ENCODE measurements at regions not wholly inside any gene's neighbourhood (a gene's known extent, or its start where the extent isn't known, plus 50 kb on each side); places are given as distances from the start of the nearest gene placed in this dataset.
"Not testable (repeated sequence)": the region's sequence is repeated elsewhere in the genome, so short reads cannot be mapped to it uniquely, and the experiment has no call there.

DNA sequence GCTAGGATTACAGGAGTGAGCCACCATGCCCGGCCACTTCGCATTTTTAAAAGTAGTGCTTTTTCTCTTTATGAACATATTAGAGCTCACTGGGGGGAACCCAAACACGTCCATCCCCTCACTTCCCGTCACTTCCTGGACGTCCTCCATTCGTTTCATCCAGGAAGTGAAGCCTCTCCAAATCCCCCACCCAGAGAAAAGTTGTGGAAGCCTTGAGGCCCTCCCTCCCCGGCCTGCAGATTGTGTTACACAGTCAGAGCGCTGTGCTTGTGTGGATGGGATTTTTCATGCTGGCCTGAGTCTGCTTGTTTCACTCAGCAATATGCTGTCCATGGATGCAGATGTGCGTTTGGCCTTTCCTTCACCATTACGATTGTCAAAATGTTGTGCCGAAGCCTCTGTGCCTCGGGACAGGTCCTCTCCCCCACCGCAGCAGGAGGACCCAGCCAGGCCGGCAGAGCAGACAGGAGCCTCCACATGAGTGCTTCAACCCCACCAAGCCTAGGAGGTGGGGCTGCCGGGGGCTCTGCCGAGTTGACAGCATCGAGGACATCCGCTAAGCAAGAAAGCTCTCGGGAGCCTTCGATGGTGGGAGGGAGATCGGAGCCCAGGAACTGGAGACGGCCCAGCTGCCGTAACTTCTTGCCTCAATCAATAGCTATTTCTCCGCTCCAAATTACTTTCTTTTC, 121.6 kb upstream of the PPP1R26 start:
- DNase-seq (ENCODE audit: low spot score) = no peak

DNA sequence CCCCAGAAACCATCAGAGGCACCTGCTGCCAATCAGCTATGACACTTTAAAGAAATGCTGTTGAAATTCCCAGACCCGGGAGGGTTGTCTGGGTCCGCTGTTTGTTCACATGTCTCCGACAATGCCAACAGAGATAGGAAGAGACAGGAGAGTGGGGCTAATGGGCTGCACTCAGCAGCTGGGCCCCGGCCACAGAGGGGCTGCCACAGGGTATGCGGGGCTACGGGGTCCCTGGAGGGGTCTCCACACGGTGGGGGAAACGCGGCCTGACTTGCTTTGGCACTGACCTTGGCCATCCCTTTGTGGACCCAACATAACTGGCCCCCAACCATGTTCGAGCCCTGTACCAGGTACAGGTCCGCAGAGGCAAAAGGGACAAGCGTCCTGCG, 121.0 kb upstream of the PPP1R26 start:
- no peak for DNase-seq (ENCODE audit: low spot score)

DNA sequence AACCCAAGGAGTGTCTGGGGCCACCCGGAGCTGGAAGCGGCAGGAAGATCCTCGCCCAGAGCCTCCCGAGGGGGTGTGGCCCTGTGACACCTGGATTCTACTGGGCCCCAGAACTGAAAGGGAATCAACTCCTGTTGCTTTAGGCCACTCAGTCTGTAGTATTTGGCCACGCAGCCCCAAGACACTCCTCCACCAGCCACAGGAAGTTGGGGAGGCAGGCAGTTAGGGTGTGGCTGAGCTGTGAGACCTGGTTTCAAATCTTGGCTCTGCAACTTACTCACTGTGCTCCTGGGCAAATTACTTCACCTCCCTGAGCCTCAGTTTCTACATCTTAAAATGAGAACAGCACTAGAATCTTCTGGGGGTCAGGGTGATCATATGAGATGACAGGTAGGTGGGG, 119.8 kb upstream of the PPP1R26 start:
- DNase-seq (ENCODE audit: low spot score) = no peak

DNA sequence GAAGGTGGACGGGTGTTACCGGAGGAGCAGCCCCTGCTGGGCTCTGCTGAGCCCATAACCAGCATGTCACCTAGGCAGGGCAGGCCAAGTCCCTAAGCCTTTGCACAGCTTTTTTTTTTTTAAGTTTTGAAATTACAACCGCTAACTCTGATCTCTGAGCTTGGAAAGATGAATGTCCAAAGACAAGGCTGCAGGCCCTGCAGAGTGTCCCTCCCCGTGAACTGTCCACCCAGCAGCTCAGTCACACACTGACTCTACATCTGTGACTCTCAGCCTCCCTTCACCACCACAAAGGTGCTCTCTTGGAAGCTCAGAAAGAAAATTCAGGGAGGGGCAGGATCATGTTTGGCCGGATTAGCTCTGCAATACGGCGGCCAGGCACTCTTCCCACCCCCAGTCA, 119.0 kb upstream of the PPP1R26 start:
- no peak for DNase-seq (ENCODE audit: low spot score)

DNA sequence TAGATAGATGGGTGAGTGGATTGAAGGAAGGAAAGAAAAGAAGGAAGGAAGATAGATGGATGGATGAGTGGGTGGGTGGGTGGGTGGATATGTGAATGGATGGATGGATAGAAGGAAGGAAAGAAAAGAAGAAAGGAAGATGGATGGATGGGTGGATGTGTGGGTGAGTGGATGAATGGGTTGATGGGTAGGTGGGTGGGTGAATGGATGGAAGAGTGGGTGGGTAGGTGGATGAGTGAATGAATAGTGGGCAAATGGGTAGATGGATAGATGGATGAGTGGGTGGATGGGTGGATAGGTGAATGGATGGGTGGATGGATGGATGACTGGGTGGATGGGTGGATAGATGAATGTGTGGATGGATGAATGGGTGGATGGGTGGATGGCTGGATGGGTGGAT, 117.9 kb upstream of the PPP1R26 start:
- not testable (repeated sequence) for DNase-seq (ENCODE audit: low spot score)

DNA sequence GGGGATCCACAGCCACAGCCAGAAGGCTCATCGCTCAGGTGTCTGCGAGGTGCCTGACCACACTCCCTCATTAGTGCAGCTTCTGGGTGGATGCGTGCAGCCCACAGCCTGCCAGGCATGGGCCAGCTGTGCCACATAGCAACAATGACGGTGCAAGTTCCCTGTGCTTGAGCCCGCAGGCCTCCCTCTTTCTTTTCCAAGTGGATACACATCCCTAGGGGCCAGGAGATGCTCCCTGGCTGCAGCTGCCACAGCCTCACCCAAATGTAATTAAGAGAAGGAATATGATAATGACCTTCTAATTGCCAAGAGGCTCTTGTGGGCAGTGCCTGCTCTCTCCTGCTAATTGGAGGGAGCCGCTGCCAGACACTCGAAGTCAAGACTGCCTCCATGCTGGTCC, 116.0 kb upstream of the PPP1R26 start:
- DNase-seq (ENCODE audit: low spot score) = no peak

DNA sequence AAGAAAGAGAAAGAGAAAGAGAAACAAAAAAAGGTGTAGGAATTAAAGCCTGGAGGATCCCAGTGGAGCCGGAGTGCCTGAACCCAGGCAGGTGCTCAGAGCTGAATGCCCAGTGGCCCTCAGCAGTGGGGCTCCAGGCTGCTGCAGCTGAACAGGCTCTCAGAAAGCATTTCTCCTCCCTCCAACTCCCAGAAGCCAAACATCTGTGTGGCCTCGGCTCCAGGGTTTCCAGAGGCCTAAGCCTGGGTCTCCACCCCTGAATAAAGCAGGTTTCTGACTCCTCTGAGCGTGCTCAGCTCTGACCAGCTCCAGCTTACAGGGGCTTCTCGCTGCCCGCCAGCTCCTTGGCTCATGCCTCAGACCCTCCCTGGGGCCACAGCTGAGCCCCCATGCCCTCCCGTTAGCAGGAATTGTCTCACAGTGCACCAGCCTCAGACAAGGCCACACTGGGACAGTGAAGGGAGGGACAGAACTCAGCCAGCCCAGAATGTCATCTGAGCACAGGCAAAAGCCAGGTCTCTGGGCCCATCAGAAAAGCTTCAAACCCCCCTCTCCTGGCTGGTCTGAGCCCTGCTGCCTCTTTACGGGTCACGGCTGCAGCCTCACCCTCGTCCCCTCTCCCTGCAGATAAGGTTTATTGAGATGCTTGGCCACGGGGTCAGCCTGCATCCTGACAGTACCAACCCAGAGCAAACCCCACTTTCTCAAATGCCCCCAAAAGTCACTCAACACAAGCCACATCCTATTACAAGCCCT, 114.4 kb upstream of the PPP1R26 start:
- no peak for DNase-seq (ENCODE audit: low spot score)

DNA sequence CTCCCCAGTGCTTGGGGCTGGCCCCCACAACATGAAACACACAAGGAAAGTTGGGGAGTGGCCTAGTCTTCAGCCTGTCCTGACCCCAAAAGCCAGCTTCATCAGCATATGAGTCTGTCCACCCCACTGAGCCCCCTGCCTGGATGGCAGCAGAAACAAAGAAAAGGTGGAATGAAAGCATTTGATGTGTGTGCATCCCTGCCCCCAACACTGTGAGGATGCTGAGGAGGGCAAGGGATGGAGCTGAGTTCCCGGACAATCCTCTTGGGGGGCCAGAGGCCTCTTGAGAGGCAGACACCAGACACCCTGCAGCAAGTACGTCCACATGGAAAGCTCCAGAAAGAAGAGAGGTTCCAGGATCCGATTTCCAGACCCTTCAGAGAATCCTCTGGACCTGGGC, 113.5 kb upstream of the PPP1R26 start:
- DNase-seq (ENCODE audit: low spot score) = no peak

DNA sequence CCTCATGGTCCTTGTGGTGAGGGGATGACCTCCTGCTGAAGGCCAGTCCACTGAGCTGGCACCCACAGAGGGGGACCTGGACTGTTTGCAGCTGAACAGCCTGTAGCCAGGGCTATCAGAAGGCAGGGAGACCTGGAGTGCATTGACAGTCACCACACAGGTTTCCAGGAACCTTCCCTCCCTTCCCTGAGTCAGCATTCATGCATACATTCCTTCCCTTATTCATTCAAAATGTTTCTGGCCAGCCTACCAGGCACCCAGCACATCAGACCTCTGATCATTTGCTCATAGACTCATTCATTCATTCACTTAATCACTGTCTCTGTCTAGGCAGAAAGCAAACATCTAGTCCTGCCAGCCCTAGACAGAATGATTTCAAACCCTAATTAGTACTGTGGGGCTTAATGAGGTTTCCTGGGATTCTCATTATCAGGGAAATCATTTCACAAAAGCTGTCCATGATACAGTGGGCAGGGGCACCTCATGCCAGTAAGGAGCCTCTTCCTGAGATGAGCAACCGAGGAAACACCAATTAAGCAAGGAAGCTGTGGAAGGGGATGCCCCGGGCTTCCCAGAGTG, 110.1 kb upstream of the PPP1R26 start:
- DNase-seq (ENCODE audit: low spot score) = no peak

DNA sequence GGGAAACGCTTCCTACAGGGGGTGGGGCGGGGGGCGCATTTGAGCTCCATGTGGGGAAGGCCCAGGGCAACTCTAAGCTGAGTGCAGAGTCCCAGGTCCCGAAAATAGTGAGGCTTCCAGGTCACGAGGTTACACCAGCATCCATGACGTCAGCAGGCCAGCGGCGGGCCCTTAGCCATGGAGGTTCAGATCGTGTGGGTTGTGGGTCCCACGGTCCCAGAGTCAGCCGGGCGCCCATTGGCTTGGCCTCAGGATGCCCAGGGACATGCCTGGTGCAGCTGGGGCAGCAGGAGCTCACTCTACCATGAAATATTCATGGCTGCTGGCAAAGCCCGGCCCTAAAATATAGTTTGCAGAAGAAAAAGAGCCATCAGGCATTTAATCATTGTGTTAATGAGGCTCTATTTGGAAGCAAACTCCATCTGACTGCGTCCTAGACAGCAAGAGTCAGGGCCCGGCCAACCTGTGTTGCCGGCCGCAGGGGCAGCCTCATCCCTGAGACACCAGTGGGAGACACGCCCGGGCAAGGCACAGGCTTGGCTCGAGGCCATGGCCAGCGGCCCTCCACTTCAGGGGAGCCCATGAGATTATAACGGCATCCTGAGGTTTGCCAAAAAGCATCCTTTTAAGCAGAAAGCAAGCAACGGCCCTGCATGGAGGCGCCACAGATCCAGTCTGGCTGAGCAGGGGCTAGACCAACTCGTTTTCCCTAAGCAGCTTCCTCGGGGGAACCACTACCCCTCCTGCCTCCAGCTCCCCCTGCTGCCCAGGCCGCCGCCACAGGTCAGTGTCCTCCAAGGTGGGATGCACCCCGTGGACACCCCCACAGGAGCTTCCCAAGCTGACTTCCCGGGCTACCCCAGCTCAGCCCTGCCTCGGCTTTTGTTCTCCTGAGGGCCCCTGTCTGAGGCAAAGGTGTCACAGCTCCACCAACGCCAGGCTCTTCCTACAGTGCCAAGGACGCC, 108.9 kb upstream of the PPP1R26 start:
- DNase-seq (ENCODE audit: low spot score) = no peak

DNA sequence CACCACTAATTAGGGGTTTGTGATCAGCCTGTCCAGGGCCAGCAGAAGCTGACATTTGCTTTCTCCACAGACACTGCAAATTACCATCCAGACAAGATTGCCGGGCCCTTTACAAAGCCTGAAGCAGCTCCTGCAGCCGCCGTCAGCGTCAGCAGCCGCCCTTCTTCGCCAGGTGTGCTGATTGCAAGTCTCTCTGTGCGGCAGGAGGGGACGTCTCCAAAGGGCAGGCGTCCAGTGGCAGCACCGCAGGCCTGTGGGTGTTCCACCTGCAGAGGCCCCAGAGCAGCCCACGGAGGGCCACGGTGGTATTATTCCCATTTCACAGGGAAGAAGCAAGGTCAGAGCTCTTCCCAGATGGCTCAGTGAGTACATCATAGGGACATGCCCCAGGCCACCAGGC, 108.0 kb upstream of the PPP1R26 start:
- no peak for DNase-seq (ENCODE audit: low spot score)

DNA sequence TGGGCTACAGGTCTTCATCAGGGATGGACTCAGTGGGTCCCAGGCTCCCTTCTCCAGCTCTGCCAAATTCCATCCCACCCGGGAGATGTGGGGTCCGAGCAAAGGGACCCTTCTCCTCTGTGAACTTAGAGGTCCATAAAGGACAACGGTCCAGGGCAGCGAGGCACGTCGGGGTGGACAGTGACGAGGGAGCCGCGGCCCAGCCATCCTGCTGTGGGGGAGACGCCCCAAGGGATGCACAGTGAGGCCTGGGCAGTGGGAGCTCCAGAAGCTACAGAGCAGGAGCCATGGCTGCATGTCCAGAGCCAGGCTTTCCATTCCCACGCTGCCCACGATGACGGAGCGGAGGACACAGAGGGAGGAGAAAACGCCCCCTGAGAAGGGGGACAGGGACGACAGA, 107.5 kb upstream of the PPP1R26 start:
- DNase-seq (ENCODE audit: low spot score) = no peak

DNA sequence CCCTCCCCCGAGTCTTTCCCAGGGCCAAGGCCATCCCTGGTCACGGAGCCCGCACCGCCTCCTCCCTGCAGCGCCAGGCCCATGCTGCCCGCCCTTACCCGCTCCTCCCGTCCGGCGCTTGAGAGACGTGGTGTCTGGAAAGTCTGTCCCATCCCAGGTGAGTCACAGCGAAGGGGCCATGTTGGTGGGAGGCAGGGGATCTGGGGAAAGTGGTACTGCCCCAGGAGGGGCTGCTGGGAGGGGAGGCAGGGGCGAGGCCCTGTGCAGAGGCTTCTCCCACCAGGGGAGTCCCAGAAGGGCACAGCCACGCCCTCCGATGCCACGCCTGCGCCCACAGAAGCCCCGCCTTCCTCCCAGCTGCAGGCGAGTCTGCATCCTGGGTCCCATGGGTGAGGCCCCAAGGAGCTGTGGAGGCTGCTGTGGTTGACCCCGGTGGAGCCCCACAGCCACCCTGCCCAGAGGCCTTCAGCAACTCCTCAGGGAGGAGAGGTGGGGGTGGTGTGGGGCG, 107.0 kb upstream of the PPP1R26 start:
- DNase-seq (ENCODE audit: low spot score) = no peak

DNA sequence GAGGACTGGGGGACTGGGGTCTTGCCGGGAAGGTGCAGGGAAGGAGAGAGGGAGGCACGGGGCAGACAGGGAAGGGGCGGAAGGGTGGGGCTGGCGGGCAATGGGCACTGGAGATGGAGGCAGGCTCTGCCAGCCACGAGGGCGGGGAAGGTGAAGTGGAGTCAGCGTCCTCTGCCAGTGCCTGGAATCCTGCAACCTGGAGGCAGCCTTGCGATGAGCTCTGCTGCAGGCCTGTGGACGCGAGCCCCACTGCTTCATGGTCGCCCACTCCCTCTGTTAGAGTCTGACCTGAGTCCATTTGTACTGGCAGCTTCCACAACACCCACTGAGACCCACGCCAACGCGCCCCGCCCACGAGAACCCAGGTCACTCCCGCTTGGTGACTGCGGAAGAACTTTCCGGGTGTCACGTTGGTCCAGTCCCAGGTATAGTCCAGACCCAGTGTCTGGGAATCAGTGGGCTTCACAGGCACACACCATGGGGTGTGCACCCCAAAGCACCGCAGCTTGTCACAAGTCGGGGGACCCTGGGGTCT, 106.4 kb upstream of the PPP1R26 start:
- no peak for DNase-seq (ENCODE audit: low spot score)

DNA sequence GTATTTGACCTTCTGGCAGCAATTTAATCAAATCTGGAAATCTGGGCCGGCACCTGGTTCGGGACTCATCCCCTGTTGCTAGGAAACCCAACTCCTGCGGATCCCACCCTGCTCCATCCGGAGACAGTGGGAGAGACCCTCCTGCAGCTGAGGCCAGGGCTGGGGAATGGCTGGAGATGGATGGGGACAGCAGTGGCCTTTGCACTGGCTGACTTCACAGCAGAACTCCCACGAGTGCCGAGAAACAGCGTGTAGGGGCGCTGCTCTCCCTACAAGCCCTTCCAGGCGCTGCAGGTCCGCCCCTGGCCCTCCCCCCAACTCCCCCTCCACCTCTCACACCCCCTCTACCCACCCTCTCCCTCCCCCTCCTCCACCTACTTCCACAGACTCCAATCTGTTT, 105.8 kb upstream of the PPP1R26 start:
- no peak for DNase-seq (ENCODE audit: low spot score)

DNA sequence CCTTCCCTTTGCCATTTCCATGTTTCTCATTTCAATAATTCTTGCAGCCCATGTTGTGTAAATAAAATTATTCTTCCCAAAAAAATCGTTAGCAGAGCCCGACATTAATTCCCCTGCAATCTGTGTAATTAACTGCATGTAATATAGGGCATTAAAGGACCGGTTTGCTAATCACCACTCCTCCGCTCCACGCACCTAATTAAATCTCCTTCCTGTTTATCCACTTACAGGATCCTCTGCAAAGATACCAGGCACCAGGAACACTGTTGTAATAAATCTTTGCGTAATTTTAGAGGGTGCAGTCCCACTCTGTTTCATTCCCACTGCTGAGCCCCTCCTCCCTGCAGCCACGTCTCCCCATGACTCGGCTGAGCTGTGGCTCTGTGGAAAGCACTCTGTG, 105.0 kb upstream of the PPP1R26 start:
- DNase-seq (ENCODE audit: low spot score) = no peak

DNA sequence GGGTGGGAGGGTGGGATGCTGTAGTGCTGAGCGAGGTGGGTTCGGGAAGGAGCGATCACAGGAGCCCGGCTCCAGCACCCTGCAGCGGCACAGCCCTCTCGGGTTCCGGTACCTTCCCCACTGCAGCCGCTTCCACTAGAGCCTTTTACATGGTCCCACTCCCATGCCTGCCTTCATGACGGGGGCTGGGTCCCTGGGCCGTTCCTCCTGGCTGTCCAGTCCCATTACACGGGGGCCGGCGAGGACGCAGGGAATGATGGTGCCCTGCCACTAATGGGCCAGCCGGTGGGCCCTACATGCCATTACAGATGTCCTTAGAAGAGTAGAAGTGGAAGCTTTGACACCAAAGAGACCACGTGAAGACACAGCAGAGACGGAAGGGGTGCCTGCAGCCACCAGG, 104.6 kb upstream of the PPP1R26 start:
- DNase-seq (ENCODE audit: low spot score) = no peak

DNA sequence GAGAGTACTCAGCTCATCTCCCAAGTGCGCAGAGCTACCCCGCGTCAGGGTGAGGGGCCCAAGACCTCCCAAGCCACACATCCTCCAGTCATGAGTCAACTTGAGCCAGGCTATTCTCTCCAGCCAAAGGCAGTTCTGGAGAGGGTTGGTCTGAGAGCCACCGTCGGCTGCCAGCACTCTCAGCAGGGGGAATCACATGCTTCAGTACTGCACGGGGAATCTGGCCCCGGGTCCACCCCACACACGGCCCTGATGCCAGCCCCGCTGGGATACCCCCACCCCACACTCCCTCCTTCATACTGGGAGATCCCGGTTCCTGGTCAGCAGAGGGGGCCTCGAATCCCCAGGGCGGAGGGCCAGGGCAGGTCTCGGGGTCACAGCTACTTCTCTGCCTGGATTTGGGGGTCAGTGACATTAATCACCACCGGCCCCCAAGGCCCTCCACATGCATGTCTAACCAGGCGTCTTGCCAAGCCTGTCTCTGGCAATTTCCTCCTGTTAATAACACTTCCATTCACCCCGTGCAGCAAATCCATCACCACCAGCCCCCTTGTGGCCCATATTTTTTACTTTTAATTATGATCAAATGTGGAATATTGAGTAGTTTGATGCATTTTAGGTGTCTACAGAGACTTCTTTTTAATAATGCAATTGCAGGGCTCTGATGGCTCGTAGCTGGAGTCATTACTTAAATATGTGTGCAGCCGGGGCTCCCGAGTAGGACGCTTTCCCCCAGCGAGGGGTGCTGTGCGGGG, 102.9 kb upstream of the PPP1R26 start:
- no peak for DNase-seq (ENCODE audit: low spot score)

DNA sequence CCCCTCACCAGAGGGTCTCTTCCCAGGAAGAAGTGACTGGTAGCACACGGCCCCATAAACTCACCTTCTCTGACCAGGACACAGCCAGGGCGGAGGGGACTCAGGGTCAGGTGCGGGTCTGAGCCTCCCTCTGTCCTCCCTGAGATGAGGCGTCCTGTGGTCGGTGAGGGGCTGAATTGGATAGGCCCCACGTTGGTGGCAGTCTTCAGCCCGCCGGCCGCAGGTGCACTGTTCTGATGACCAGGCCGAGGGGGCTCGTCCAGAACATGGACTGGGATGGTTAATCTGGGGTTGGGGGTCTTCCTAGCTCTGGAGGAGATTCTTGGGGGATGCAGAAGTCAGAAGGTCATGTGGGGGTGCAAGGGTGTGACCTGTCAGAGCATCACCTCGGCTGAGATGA, 102.2 kb upstream of the PPP1R26 start:
- DNase-seq (ENCODE audit: low spot score) = no peak

DNA sequence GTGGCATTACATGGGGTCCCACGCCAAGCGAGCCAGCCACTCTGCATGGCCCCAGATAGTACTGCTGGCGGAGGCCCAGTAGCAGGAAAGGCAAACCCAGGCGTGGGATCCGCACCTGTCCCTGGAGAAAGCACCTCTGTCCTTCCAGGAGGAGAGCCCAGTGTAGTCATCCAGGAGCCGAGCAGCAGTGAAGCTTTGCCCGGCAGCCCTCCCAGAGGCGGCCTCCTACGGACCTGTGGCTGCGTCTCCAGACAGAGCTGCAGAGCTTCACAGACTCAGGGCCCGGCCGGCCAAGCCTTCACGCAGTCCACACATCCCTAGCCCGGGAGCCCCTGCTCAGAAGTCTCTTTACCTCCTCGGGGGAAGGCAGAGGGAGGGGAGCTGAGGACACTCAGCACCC, 100.8 kb upstream of the PPP1R26 start:
- DNase-seq (ENCODE audit: low spot score) = no peak
